HEK293 (cell line): ENCODE measurements at regions not wholly inside any gene's neighbourhood (a gene's known extent, or its start where the extent isn't known, plus 50 kb on each side); places are given as distances from the start of the nearest gene placed in this dataset.

ENCODE experiments used
- ZNF155 ChIP-seq: fragments of 450-650 bp; formaldehyde crosslinking; IDR thresholded peaks from 2 replicates; pipeline ENCODE4 v1.5.1; 2016; ENCODE audit warnings: missing biosample characterization, missing genetic modification characterization
- ZNF239 ChIP-seq: fragments of 450-650 bp; formaldehyde crosslinking; IDR thresholded peaks from 2 replicates; pipeline ENCODE4 v1.5.1; 2016; ENCODE audit warnings: missing biosample characterization, missing genetic modification characterization
- ZNF324 ChIP-seq: fragments of 450-650 bp; formaldehyde crosslinking; IDR thresholded peaks from 2 replicates; pipeline ENCODE4 v1.5.1; 2016; ENCODE audit warnings: missing biosample characterization, missing genetic modification characterization
- ZNF335 ChIP-seq: fragments of 450-650 bp; formaldehyde crosslinking; conservative IDR thresholded peaks from 2 replicates; pipeline ENCODE4 v1.5.1; 2016; ENCODE audit warnings: missing biosample characterization, missing genetic modification characterization
- TF ChIP-seq, protein P1 (sequence below): fragments of 450-650 bp; formaldehyde crosslinking; IDR thresholded peaks from 2 replicates; pipeline ENCODE4 v1.5.1; 2016; ENCODE audit warnings: missing biosample characterization, missing genetic modification characterization
- TF ChIP-seq, protein P2 (sequence below): fragments of 450-650 bp; formaldehyde crosslinking; IDR thresholded peaks from 2 replicates; pipeline ENCODE4 v1.5.1; 2016; ENCODE audit warnings: missing biosample characterization, missing genetic modification characterization, low read depth

DNA sequence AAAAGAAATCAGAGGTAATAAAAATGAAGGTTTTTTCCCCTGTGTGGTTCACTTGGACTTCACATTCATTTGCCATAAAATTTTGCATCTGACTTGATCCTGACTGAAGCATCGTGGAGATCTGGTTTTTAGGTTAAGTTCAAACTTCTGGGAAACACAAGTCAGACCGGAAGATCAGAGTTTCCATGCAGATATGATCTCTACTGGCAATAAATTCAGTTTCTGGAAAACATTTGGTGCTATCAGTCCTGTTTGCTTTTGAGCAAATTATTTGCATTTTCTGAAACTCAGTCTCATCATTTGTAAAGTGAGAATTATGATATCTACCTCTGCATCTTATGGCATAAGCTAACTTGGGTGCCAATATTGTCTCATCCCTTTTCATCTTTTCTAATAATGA lies 81.3 kb upstream of the KCNMA1 start:
- TF ChIP-seq, protein P1, sequence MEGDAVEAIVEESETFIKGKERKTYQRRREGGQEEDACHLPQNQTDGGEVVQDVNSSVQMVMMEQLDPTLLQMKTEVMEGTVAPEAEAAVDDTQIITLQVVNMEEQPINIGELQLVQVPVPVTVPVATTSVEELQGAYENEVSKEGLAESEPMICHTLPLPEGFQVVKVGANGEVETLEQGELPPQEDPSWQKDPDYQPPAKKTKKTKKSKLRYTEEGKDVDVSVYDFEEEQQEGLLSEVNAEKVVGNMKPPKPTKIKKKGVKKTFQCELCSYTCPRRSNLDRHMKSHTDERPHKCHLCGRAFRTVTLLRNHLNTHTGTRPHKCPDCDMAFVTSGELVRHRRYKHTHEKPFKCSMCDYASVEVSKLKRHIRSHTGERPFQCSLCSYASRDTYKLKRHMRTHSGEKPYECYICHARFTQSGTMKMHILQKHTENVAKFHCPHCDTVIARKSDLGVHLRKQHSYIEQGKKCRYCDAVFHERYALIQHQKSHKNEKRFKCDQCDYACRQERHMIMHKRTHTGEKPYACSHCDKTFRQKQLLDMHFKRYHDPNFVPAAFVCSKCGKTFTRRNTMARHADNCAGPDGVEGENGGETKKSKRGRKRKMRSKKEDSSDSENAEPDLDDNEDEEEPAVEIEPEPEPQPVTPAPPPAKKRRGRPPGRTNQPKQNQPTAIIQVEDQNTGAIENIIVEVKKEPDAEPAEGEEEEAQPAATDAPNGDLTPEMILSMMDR (tag by site-specific recombination) = no peak
- TF ChIP-seq, protein P2, sequence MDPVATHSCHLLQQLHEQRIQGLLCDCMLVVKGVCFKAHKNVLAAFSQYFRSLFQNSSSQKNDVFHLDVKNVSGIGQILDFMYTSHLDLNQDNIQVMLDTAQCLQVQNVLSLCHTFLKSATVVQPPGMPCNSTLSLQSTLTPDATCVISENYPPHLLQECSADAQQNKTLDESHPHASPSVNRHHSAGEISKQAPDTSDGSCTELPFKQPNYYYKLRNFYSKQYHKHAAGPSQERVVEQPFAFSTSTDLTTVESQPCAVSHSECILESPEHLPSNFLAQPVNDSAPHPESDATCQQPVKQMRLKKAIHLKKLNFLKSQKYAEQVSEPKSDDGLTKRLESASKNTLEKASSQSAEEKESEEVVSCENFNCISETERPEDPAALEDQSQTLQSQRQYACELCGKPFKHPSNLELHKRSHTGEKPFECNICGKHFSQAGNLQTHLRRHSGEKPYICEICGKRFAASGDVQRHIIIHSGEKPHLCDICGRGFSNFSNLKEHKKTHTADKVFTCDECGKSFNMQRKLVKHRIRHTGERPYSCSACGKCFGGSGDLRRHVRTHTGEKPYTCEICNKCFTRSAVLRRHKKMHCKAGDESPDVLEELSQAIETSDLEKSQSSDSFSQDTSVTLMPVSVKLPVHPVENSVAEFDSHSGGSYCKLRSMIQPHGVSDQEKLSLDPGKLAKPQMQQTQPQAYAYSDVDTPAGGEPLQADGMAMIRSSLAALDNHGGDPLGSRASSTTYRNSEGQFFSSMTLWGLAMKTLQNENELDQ (tag by site-specific recombination) = no peak
- TF ChIP-seq ZNF324 (tag by site-specific recombination) = no peak
- no peak for TF ChIP-seq ZNF335 (tag by site-specific recombination)
- no peak for TF ChIP-seq ZNF155
- no peak for TF ChIP-seq ZNF239
